HCT116 (cell line): ENCODE measurements at regions not wholly inside any gene's neighbourhood (a gene's known extent, or its start where the extent isn't known, plus 50 kb on each side); places are given as distances from the start of the nearest gene placed in this dataset.

Experiments used
- CEBPB ChIP-seq: IDR thresholded peaks from 2 replicates; pipeline ENCODE4 v1.6.1; 2012; ENCODE audit warnings: low read depth
- EZH2 ChIP-seq: fragments of 200-600 bp; sonication (generic); IDR thresholded peaks from 2 replicates; pipeline ENCODE4 v1.6.1; 2017; ENCODE audit warnings: antibody characterized with exemption, mixed run types
- EZH2phosphoT487 ChIP-seq: fragments of 200-600 bp; IDR thresholded peaks from 2 replicates; pipeline ENCODE4 v1.6.1; 2018; ENCODE audit warnings: antibody characterized with exemption, borderline replicate concordance
- FOSL1 ChIP-seq: IDR thresholded peaks from 2 replicates; pipeline ENCODE4 v1.6.1; 2012; ENCODE audit warnings: low read depth
- POLR2AphosphoS5 ChIP-seq: IDR thresholded peaks from 2 replicates; pipeline ENCODE4 v1.6.1; 2011; ENCODE audit warnings: mild to moderate bottlenecking, low read depth, low read length, moderate library complexity
- RAD21 ChIP-seq: IDR thresholded peaks from 2 replicates; pipeline ENCODE4 v1.6.1; 2012; ENCODE audit warnings: low read depth, mild to moderate bottlenecking
- SP1 ChIP-seq: IDR thresholded peaks from 2 replicates; pipeline ENCODE4 v1.6.1; 2012; ENCODE audit warnings: low read depth
- SRF ChIP-seq: IDR thresholded peaks from 2 replicates; pipeline ENCODE4 v1.6.1; 2012; ENCODE audit warnings: low read depth
- TF ChIP-seq, protein P1 (sequence below), 3 experiments: fragments of 200-600 bp in 1 of 3; sonication (generic) in 1 of 3; IDR thresholded peaks in 2 of 3; conservative IDR thresholded peaks in 1 of 3; 2 replicates each; pipeline ENCODE4 v1.5.1; 2012 to 2017; ENCODE audit warnings: low read depth in 2 of 3, low read length in 2 of 3, antibody characterized with exemption in 1 of 3, borderline replicate concordance in 1 of 3, control low read depth in 1 of 3, mild to moderate bottlenecking in 1 of 3, mixed read lengths in 1 of 3, mixed run types in 1 of 3, moderate library complexity in 1 of 3; ENCODE audit not compliant: insufficient read depth in 1 of 3
- TF ChIP-seq, protein P2 (sequence below): IDR thresholded peaks from 2 replicates; pipeline ENCODE4 v1.6.1; 2012
- TF ChIP-seq, protein P3 (sequence below): IDR thresholded peaks from 2 replicates; pipeline ENCODE4 v1.6.1; 2012; ENCODE audit warnings: low read depth
- TF ChIP-seq, protein P4 (sequence below): IDR thresholded peaks from 2 replicates; pipeline ENCODE4 v1.6.1; 2011; ENCODE audit warnings: mild to moderate bottlenecking, low read length, moderate library complexity; ENCODE audit not compliant: insufficient replicate concordance; ENCODE audit errors: extremely low read depth

DNA sequence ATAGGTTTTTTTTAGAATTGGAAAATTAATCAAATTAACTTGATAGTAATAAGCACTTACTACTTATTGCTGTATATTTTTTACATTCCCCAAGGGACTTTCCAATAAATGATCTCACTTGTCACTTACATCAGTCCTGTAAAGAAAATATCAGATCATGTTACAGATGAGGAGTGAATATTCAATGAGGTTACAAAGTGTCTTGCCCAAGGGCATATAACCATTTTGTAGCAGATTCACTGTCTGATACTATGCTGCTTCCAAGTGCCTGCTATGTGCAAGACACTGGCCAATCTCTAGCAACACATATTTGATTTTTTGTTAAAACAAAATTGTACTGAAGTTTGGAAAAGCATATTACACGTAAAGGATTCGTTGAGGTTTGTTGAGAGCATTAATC, 1287.7 kb downstream of the FAM133A start:
- TF ChIP-seq, protein P1, sequence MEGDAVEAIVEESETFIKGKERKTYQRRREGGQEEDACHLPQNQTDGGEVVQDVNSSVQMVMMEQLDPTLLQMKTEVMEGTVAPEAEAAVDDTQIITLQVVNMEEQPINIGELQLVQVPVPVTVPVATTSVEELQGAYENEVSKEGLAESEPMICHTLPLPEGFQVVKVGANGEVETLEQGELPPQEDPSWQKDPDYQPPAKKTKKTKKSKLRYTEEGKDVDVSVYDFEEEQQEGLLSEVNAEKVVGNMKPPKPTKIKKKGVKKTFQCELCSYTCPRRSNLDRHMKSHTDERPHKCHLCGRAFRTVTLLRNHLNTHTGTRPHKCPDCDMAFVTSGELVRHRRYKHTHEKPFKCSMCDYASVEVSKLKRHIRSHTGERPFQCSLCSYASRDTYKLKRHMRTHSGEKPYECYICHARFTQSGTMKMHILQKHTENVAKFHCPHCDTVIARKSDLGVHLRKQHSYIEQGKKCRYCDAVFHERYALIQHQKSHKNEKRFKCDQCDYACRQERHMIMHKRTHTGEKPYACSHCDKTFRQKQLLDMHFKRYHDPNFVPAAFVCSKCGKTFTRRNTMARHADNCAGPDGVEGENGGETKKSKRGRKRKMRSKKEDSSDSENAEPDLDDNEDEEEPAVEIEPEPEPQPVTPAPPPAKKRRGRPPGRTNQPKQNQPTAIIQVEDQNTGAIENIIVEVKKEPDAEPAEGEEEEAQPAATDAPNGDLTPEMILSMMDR (IDR thresholded peaks at IDR 0.05 in 2 of 3, conservative IDR thresholded peaks at IDR 0.05 in 1 of 3; ENCODE audit: borderline replicate concordance in 1 of 3, insufficient read depth in 1 of 3, low read depth in 2 of 3, low read length in 2 of 3), result no peak
- no peak for TF ChIP-seq SP1
- no peak for TF ChIP-seq EZH2
- TF ChIP-seq POLR2AphosphoS5, result no peak
- TF ChIP-seq FOSL1, result no peak
- TF ChIP-seq CEBPB, result no peak
- no peak for TF ChIP-seq EZH2phosphoT487
- TF ChIP-seq, protein P2, sequence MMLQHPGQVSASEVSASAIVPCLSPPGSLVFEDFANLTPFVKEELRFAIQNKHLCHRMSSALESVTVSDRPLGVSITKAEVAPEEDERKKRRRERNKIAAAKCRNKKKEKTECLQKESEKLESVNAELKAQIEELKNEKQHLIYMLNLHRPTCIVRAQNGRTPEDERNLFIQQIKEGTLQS, result no peak
- TF ChIP-seq RAD21, result no peak
- TF ChIP-seq, protein P3, sequence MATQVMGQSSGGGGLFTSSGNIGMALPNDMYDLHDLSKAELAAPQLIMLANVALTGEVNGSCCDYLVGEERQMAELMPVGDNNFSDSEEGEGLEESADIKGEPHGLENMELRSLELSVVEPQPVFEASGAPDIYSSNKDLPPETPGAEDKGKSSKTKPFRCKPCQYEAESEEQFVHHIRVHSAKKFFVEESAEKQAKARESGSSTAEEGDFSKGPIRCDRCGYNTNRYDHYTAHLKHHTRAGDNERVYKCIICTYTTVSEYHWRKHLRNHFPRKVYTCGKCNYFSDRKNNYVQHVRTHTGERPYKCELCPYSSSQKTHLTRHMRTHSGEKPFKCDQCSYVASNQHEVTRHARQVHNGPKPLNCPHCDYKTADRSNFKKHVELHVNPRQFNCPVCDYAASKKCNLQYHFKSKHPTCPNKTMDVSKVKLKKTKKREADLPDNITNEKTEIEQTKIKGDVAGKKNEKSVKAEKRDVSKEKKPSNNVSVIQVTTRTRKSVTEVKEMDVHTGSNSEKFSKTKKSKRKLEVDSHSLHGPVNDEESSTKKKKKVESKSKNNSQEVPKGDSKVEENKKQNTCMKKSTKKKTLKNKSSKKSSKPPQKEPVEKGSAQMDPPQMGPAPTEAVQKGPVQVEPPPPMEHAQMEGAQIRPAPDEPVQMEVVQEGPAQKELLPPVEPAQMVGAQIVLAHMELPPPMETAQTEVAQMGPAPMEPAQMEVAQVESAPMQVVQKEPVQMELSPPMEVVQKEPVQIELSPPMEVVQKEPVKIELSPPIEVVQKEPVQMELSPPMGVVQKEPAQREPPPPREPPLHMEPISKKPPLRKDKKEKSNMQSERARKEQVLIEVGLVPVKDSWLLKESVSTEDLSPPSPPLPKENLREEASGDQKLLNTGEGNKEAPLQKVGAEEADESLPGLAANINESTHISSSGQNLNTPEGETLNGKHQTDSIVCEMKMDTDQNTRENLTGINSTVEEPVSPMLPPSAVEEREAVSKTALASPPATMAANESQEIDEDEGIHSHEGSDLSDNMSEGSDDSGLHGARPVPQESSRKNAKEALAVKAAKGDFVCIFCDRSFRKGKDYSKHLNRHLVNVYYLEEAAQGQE, result no peak
- TF ChIP-seq SRF, result no peak
- TF ChIP-seq, protein P4, sequence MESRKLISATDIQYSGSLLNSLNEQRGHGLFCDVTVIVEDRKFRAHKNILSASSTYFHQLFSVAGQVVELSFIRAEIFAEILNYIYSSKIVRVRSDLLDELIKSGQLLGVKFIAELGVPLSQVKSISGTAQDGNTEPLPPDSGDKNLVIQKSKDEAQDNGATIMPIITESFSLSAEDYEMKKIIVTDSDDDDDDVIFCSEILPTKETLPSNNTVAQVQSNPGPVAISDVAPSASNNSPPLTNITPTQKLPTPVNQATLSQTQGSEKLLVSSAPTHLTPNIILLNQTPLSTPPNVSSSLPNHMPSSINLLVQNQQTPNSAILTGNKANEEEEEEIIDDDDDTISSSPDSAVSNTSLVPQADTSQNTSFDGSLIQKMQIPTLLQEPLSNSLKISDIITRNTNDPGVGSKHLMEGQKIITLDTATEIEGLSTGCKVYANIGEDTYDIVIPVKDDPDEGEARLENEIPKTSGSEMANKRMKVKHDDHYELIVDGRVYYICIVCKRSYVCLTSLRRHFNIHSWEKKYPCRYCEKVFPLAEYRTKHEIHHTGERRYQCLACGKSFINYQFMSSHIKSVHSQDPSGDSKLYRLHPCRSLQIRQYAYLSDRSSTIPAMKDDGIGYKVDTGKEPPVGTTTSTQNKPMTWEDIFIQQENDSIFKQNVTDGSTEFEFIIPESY, result no peak
